ENCODE measurements at regions not wholly inside any gene's neighbourhood (a gene's known extent, or its start where the extent isn't known, plus 50 kb on each side); places are given as distances from the start of the nearest gene placed in this dataset.

- ChIA-PET POLR2A (no interaction called here), CTCF (interaction anchor here (0.6 kb wide), 1 partner anchor 593 kb away, joined by 4 read pairs; no protein-coding TSS in a partner anchor)
- Mint-ChIP-seq H3K9me3 (ENCODE audit: unreplicated experiment) (no peaks in the 10 kb centered on the region), H3K27ac (ENCODE audit: low read depth, unreplicated experiment) (no peak overlapping the region), H3K4me3 (ENCODE audit: unreplicated experiment) (no peak overlapping the region), H3K27me3 (ENCODE audit: insufficient read depth, unreplicated experiment) (no peaks in the 10 kb centered on the region), H3K4me1 (ENCODE audit: insufficient read depth, unreplicated experiment) (peaks cover 6% of the 10 kb centered on the region), H3K36me3 (ENCODE audit: insufficient read depth, unreplicated experiment) (no peaks in the 10 kb centered on the region)
- TF ChIP-seq CTCF (IDR thresholded peaks at IDR 0.05; ENCODE audit: unreplicated experiment) = no peak
- no peak for DNase-seq (ENCODE audit: unreplicated experiment)
- BruUV-seq (replicated peaks) = no TSS peak
- intact Hi-C loops (cut with micrococcal nuclease) = no loop called here
Observed at GRCh38 chr7:81002421-81002820, 83.6 kb upstream of the SEMA3C start.

GRCh38 chr7:80999771-81000170 is 80.9 kb upstream of the SEMA3C start:
- ChIA-PET POLR2A (no interaction called here), CTCF (no interaction called here)
- BruUV-seq (replicated peaks) = no TSS peak

DNA sequence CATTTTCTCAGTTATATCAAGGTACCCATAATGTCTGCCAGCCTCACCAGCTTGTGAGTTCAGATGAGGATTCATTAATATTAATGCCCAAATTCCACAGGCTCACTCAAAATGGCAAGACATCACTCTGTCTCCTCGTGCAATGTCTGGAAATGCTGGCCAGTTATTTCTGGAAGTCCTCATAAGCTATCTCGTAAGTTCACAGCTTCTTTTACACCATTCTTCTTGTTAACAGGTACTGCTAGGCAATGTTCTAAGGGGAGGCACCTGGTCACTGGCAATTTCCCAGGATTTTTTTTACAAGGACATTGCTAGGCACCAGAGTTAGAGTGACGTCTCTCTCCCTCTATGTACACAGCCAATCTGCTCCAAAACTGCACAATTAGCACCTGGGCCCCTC is 80.2 kb upstream of the SEMA3C start:
- TF ChIP-seq CTCF (IDR thresholded peaks at IDR 0.05; ENCODE audit: unreplicated experiment) = no peak
- intact Hi-C loops (cut with micrococcal nuclease) = no loop called here
- Mint-ChIP-seq H3K4me1 (ENCODE audit: insufficient read depth, unreplicated experiment) (no peaks in the 10 kb centered on the region), H3K4me3 (ENCODE audit: unreplicated experiment) (no peak overlapping the region), H3K36me3 (ENCODE audit: insufficient read depth, unreplicated experiment) (no peaks in the 10 kb centered on the region), H3K27me3 (ENCODE audit: insufficient read depth, unreplicated experiment) (no peaks in the 10 kb centered on the region), H3K27ac (ENCODE audit: low read depth, unreplicated experiment) (no peak overlapping the region), H3K9me3 (ENCODE audit: unreplicated experiment) (peaks cover 7% of the 10 kb centered on the region)
- BruUV-seq (replicated peaks) = no TSS peak
- ChIA-PET POLR2A (no interaction called here), CTCF (interaction anchor here (1.0 kb wide), 1 partner anchor 8 kb away, joined by 3 read pairs; no protein-coding TSS in a partner anchor)
- no peak for DNase-seq (ENCODE audit: unreplicated experiment)

More at GRCh38 chr7:80999771-81000170, 80.9 kb upstream of the SEMA3C start:
- DNase-seq (ENCODE audit: unreplicated experiment) = no peak
- peaks cover 7% of the 10 kb centered on the region for H3K9me3 Mint-ChIP-seq (ENCODE audit: unreplicated experiment)
- TF ChIP-seq CTCF (IDR thresholded peaks at IDR 0.05; ENCODE audit: unreplicated experiment) = no peak
- intact Hi-C loops (cut with micrococcal nuclease) = no loop called here
- no peaks in the 10 kb centered on the region for H3K27me3 Mint-ChIP-seq (ENCODE audit: insufficient read depth, unreplicated experiment)
- H3K27ac Mint-ChIP-seq (ENCODE audit: low read depth, unreplicated experiment) = no peak overlapping the region
- no peaks in the 10 kb centered on the region for H3K36me3 Mint-ChIP-seq (ENCODE audit: insufficient read depth, unreplicated experiment)
- no peaks in the 10 kb centered on the region for H3K4me1 Mint-ChIP-seq (ENCODE audit: insufficient read depth, unreplicated experiment)
- no peak overlapping the region for H3K4me3 Mint-ChIP-seq (ENCODE audit: unreplicated experiment)

DNA sequence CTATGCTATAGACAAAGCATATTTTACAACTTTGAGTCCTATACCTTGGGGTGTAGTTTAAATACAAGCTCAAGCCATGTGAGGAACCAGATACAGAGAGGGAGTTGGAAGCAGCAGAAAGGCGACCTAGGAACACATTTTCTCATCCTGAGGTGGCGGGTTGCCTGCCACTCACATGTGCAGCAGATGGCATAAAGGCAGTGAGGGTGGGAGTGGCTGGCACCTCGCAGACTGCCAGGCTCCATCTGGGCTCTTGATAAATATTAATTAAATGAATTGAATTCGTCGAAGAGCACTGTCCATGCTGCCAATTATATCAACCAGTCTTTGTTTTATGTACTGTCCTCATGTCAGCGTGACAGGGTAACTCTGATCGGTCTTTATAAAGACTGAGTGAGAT is 79.0 kb upstream of the SEMA3C start:
- no peak overlapping the region for H3K27ac Mint-ChIP-seq (ENCODE audit: low read depth, unreplicated experiment)
- H3K4me3 Mint-ChIP-seq (ENCODE audit: unreplicated experiment) = no peak overlapping the region
- TF ChIP-seq CTCF (IDR thresholded peaks at IDR 0.05; ENCODE audit: unreplicated experiment) = no peak
- no peaks in the 10 kb centered on the region for H3K36me3 Mint-ChIP-seq (ENCODE audit: insufficient read depth, unreplicated experiment)
- BruUV-seq (replicated peaks) = no TSS peak
- intact Hi-C loops (cut with micrococcal nuclease) = no loop called here
- H3K27me3 Mint-ChIP-seq (ENCODE audit: insufficient read depth, unreplicated experiment) = no peaks in the 10 kb centered on the region
- ChIA-PET POLR2A (interaction anchor here (1.2 kb wide), 1 partner anchor 57 kb away, joined by 3 read pairs; no protein-coding TSS in a partner anchor), CTCF (interaction anchor here (0.7 to 1.3 kb wide), 3 partner anchors 10 to 62 kb away, joined by 3 to 6 read pairs (median 3); no protein-coding TSS in a partner anchor)
- H3K9me3 Mint-ChIP-seq (ENCODE audit: unreplicated experiment) = peaks cover 7% of the 10 kb centered on the region
- H3K4me1 Mint-ChIP-seq (ENCODE audit: insufficient read depth, unreplicated experiment) = no peaks in the 10 kb centered on the region
- DNase-seq (ENCODE audit: unreplicated experiment) = no peak
